Uterus (tissue), 3 donors: ENCODE measurements at regions not wholly inside any gene's neighbourhood (a gene's known extent, or its start where the extent isn't known, plus 50 kb on each side); places are given as distances from the start of the nearest gene placed in this dataset.

Experiments used
- DNase-seq, 2 donors: peaks; one replicate each; pipeline ENCODE4 v3.0.0-alpha.2; 2019 to 2020
- H3K27ac ChIP-seq, 2 donors: fragments of 200-600 bp; sonication (generic); 1 replicate in 1 of 2; 2 replicates in 1 of 2; pipeline ENCODE4 v1.5.1; 2016 to 2018
- H3K27me3 ChIP-seq, 2 donors: fragments of 200-600 bp; sonication (generic); one replicate each; pipeline ENCODE4 v1.5.1; 2018 to 2019; ENCODE audit warnings: control low read depth in 1 of 2
- H3K36me3 ChIP-seq, 2 donors: fragments of 200-600 bp; sonication (generic); one replicate each; pipeline ENCODE4 v1.5.1; 2019; ENCODE audit warnings: control low read depth in 1 of 2
- H3K4me1 ChIP-seq, 2 donors: fragments of 200-600 bp; sonication (generic); one replicate each; pipeline ENCODE4 v1.5.1; 2018 to 2019; ENCODE audit warnings: control low read depth in 1 of 2
- H3K4me3 ChIP-seq, 2 donors: fragments of 200-600 bp; sonication (generic); 1 replicate in 1 of 2; 2 replicates in 1 of 2; pipeline ENCODE4 v1.5.1; 2018 to 2019; ENCODE audit warnings: mild to moderate bottlenecking in 1 of 2
- H3K9me3 ChIP-seq, 2 donors: fragments of 200-600 bp; sonication (generic); one replicate each; pipeline ENCODE4 v1.5.1; 2019; ENCODE audit warnings: control low read depth in 1 of 2
- CTCF ChIP-seq, 4 experiments: fragments of 200-600 bp in 2 of 4; fragments of 450-650 bp in 2 of 4; sonication (generic) in 2 of 4; IDR thresholded peaks; one replicate each; pipeline ENCODE4 v1.5.1; 2016 to 2019; ENCODE audit warnings: antibody characterized with exemption in 4 of 4, mild to moderate bottlenecking in 2 of 4, moderate library complexity in 1 of 4
- POLR2A ChIP-seq, 2 donors: fragments of 450-650 bp; IDR thresholded peaks; one replicate each; pipeline ENCODE4 v1.6.1; 2016; ENCODE audit warnings: antibody characterized with exemption in 2 of 2, mild to moderate bottlenecking in 1 of 2, moderate library complexity in 1 of 2
- intact Hi-C: fragments of 100-400 bp; cut with DNase I; formaldehyde crosslinking; loops from one replicate; pipeline ENCODE4 v1.15.1; 2023; ENCODE audit warnings: low total_unique reads
- donor health status: DM: yes; HTN: yes; CAD: no.

DNA sequence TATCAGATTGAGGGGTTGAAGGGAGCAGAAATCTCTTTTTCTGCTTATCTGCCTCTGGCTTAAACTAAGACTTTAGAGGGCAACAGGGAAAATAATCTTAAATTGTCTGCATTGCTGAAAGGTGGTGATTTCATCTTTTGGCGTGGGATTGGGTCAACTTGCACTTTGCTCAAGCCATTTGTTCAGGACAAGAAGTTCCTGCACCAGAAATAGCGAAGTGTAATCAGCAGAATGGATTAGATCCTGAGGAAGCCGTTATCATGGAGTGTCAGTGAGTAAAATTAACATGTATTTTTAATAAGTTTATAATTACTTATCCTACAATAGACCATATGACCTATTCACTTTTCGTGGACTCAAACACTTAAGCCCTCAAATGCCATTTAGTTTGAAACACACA, 249.3 kb downstream of the CD83 start:
- TF ChIP-seq POLR2A (IDR thresholded peaks at IDR 0.05) (no peak), CTCF (IDR thresholded peaks at IDR 0.05) (no peak)
- H3K9me3 ChIP-seq = no peaks in the 10 kb centered on the region
- no peak overlapping the region for H3K27ac ChIP-seq

GRCh38 chr6:14367296-14367695, 249.7 kb downstream of the CD83 start:
- H3K9me3 ChIP-seq = no peaks in the 10 kb centered on the region
- DNase-seq = no peak
- TF ChIP-seq POLR2A (IDR thresholded peaks at IDR 0.05) = no peak
- no peak for TF ChIP-seq CTCF (IDR thresholded peaks at IDR 0.05)
- intact Hi-C loops = no loop called here
- H3K27me3 ChIP-seq = no peaks in the 10 kb centered on the region
- H3K27ac ChIP-seq = no peak overlapping the region
- H3K4me3 ChIP-seq = no peak overlapping the region
- H3K4me1 ChIP-seq = no peaks in the 10 kb centered on the region
- H3K36me3 ChIP-seq = no peaks in the 10 kb centered on the region

More for the DNA sequence above, 249.3 kb downstream of the CD83 start:
- Histone ChIP-seq H3K4me3 (no peak overlapping the region), H3K27me3 (no peaks in the 10 kb centered on the region), H3K36me3 (no peaks in the 10 kb centered on the region), H3K4me1 (no peaks in the 10 kb centered on the region)
- intact Hi-C loops = no loop called here
- DNase-seq = peak in 1 of 2 donors; percentile 16

DNA sequence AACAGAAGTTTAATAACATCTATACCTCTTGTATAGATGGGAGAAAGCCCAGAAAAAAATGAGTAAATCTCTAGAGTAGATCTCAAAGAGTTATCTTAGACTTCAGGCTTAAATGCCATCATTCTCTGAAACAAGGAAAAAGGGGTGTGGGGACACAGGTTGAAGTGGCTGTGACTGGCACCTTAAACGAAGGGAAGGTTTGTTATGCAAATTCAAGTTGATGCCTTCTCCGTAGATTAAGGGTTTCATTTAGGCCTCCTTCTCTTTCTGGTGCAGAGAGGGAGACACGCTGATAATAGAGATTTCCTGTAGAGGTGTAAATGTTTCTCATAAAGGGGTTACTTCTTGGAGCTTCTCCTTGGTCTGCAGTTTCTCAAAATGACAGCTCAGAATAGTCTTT, 252.1 kb downstream of the CD83 start:
- no peak overlapping the region for H3K27ac ChIP-seq
- no peak overlapping the region for H3K4me3 ChIP-seq
- no peak for DNase-seq
- no peaks in the 10 kb centered on the region for H3K27me3 ChIP-seq
- H3K4me1 ChIP-seq = no peaks in the 10 kb centered on the region
- intact Hi-C loops = no loop called here
- TF ChIP-seq POLR2A (IDR thresholded peaks at IDR 0.05) = no peak
- TF ChIP-seq CTCF (IDR thresholded peaks at IDR 0.05) = no peak
- no peaks in the 10 kb centered on the region for H3K9me3 ChIP-seq
- H3K36me3 ChIP-seq = no peaks in the 10 kb centered on the region

GRCh38 chr6:14371530-14371929, 254.0 kb downstream of the CD83 start:
- Histone ChIP-seq H3K9me3 (no peaks in the 10 kb centered on the region), H3K27me3 (no peaks in the 10 kb centered on the region), H3K36me3 (no peaks in the 10 kb centered on the region), H3K4me1 (no peaks in the 10 kb centered on the region), H3K27ac (no peak overlapping the region), H3K4me3 (no peak overlapping the region)
- intact Hi-C loops = no loop called here
- DNase-seq = no peak
- TF ChIP-seq CTCF (IDR thresholded peaks at IDR 0.05) (no peak), POLR2A (IDR thresholded peaks at IDR 0.05) (no peak)

GRCh38 chr6:14372734-14373489, 255.3 kb downstream of the CD83 start:
- H3K36me3 ChIP-seq = no peaks in the 10 kb centered on the region
- no peaks in the 10 kb centered on the region for H3K27me3 ChIP-seq
- no peak overlapping the region for H3K27ac ChIP-seq
- TF ChIP-seq POLR2A (IDR thresholded peaks at IDR 0.05) = no peak
- TF ChIP-seq CTCF (IDR thresholded peaks at IDR 0.05) = no peak
- no peak overlapping the region for H3K4me3 ChIP-seq
- no peaks in the 10 kb centered on the region for H3K9me3 ChIP-seq
- H3K4me1 ChIP-seq = no peaks in the 10 kb centered on the region
- DNase-seq = no peak
- intact Hi-C loops = no loop called here
